GM12878 (cell line): ENCODE measurements at regions not wholly inside any gene's neighbourhood (a gene's known extent, or its start where the extent isn't known, plus 50 kb on each side); places are given as distances from the start of the nearest gene placed in this dataset.

ENCODE experiments used
- ATAC-seq: fragments of 200-7000 bp; cut with Tn5 transposase; 3 replicates; pipeline ENCODE4 v1.9.1; 2020; ENCODE audit warnings: mild to moderate bottlenecking, moderate library complexity
- BruUV-seq: library from RNA; stranded (reverse); fragments of 400-500 nt; replicated peaks from 2 replicates; lab custom pipeline; 2021; lab: Mats Ljungman, UMichigan
- CTCF ChIA-PET: fragments of 300-600 bp; sonication (Branson Sonifier 250); formaldehyde crosslinking; extraction: SDS; loops from one replicate; lab custom pipeline; 2021; ENCODE audit warnings: inconsistent platforms; lab: Yijun Ruan, JAX
- POLR2A ChIA-PET: fragments of 350-600 bp; formaldehyde crosslinking; extraction: SDS; loops from one replicate; lab custom pipeline; 2021; ENCODE audit warnings: inconsistent platforms; lab: Charles Lee
- RAD21 ChIA-PET: fragments of 300-600 bp; sonication (Branson Sonifier 250); formaldehyde crosslinking; loops from one replicate; lab custom pipeline; 2023; ENCODE audit warnings: antibody characterized with exemption; ENCODE audit not compliant: unreplicated experiment; lab: Charles Lee
- SMC1A ChIA-PET: fragments of 300-600 bp; sonication (Branson Sonifier 250); formaldehyde crosslinking; loops from one replicate; lab custom pipeline; 2023; ENCODE audit not compliant: unreplicated experiment, uncharacterized antibody; lab: Charles Lee
- DNase-seq: peaks from one replicate; pipeline ENCODE4 v3.0.0-alpha.2; 2011; ENCODE audit warnings: low read depth, low spot score
- FAIRE-seq: peaks from 3 replicates; lab custom pipeline; 2011; peaks lifted over from hg19 to GRCh38; lab: Jason Lieb, UNC
- H2AFZ ChIP-seq: 2 replicates; pipeline ENCODE4 v1.6.0; 2011; ENCODE audit warnings: low read depth, low read length, control low read depth; ENCODE audit not compliant: control insufficient read depth
- H3K27ac ChIP-seq: 2 replicates; pipeline ENCODE4 v1.5.1; 2011; ENCODE audit warnings: control low read depth; ENCODE audit not compliant: control insufficient read depth, insufficient read depth
- H3K27me3 ChIP-seq, 2 experiments: replicated peaks in 1 of 2; 2 replicates each; pipeline versions ENCODE4 v1.6.0 to v1.6.1; 2011; ENCODE audit warnings: low read length in 1 of 2; ENCODE audit not compliant: control insufficient read depth in 2 of 2, insufficient read depth in 2 of 2
- H3K36me3 ChIP-seq, 2 experiments: 2 replicates each; pipeline ENCODE4 v1.5.1; 2011; ENCODE audit warnings: low read length in 1 of 2; ENCODE audit not compliant: control insufficient read depth in 2 of 2, insufficient read depth in 2 of 2
- H3K4me1 ChIP-seq: 2 replicates; pipeline ENCODE4 v1.6.1; 2011; ENCODE audit warnings: mild to moderate bottlenecking, low read length, moderate library complexity, mixed read lengths; ENCODE audit not compliant: control insufficient read depth, insufficient read depth
- H3K4me2 ChIP-seq: 2 replicates; pipeline ENCODE4 v1.6.0; 2011; ENCODE audit warnings: control low read depth; ENCODE audit not compliant: control insufficient read depth, insufficient read depth
- H3K4me3 ChIP-seq: fragments of 200-600 bp; sonication (generic); 2 replicates; pipeline ENCODE4 v1.5.1; 2016
- H3K79me2 ChIP-seq: 2 replicates; pipeline ENCODE4 v1.6.0; 2011; ENCODE audit warnings: low read length; ENCODE audit not compliant: control insufficient read depth, insufficient read depth
- H3K9ac ChIP-seq: 2 replicates; pipeline ENCODE4 v1.8.0; 2011; ENCODE audit warnings: low read length, control low read depth, mixed read lengths; ENCODE audit not compliant: control insufficient read depth, insufficient read depth
- H3K9me3 ChIP-seq: replicated peaks from 3 replicates; pipeline ENCODE4 v1.5.1; 2011; ENCODE audit warnings: mild to moderate bottlenecking, low read length; ENCODE audit not compliant: control insufficient read depth, insufficient read depth
- H4K20me1 ChIP-seq: 2 replicates; pipeline ENCODE4 v1.6.0; 2011; ENCODE audit not compliant: control insufficient read depth, insufficient read depth
- ATF2 ChIP-seq: IDR thresholded peaks from 2 replicates; pipeline ENCODE4 v1.6.1; 2012; ENCODE audit warnings: low read length, inconsistent platforms
- GATAD2B ChIP-seq: fragments of 450-650 bp; conservative IDR thresholded peaks from 2 replicates; pipeline ENCODE4 v1.6.1; 2017; ENCODE audit warnings: low read depth, mild to moderate bottlenecking, moderate library complexity
- IKZF1 ChIP-seq: fragments of 450-650 bp; conservative IDR thresholded peaks from 2 replicates; pipeline ENCODE4 v1.6.1; 2017; ENCODE audit warnings: antibody characterized with exemption, mild to moderate bottlenecking
- MLLT1 ChIP-seq: fragments of 450-650 bp; IDR thresholded peaks from 2 replicates; pipeline ENCODE4 v1.6.1; 2016; ENCODE audit warnings: mild to moderate bottlenecking
- MYB ChIP-seq: fragments of 150-350 bp; IDR thresholded peaks from 2 replicates; pipeline ENCODE4 v1.6.1; 2014; ENCODE audit warnings: mild to moderate bottlenecking, low read depth, low read length, borderline replicate concordance
- MYC ChIP-seq: IDR thresholded peaks from 2 replicates; pipeline ENCODE4 v1.6.1; 2011; ENCODE audit warnings: mild to moderate bottlenecking, low read length, moderate library complexity, inconsistent platforms; ENCODE audit not compliant: insufficient read depth, insufficient replicate concordance, insufficient read length, severe bottlenecking
- NR2C1 ChIP-seq: fragments of 450-650 bp; IDR thresholded peaks from 2 replicates; pipeline ENCODE4 v1.6.1; 2017; ENCODE audit warnings: antibody characterized with exemption, mild to moderate bottlenecking, moderate library complexity
- PBX3 ChIP-seq: IDR thresholded peaks from 2 replicates; pipeline ENCODE4 v1.6.1; 2011; ENCODE audit warnings: mild to moderate bottlenecking, low read depth, low read length, moderate library complexity; ENCODE audit not compliant: insufficient replicate concordance
- RCOR1 ChIP-seq: conservative IDR thresholded peaks from 2 replicates; pipeline ENCODE4 v1.6.1; 2012; ENCODE audit warnings: low read depth, low read length, improper control_type of control experiment
- ZBTB33 ChIP-seq: fragments of 450-650 bp; IDR thresholded peaks from 2 replicates; pipeline ENCODE4 v1.6.1; 2017; ENCODE audit warnings: mild to moderate bottlenecking
- WGBS: methylation state at CpG from one replicate; pipeline ENCODE4 v1.1.6; 2016; ENCODE audit warnings: low lambda C conversion rate; ENCODE audit not compliant: insufficient replicate concordance, insufficient coverage; ENCODE audit errors: missing lambda C conversion rate; 5-methylcytosine and 5-hydroxymethylcytosine counted together
- in situ Hi-C: fragments of 300-500 bp; cut with MboI; formaldehyde crosslinking; loops from 9 replicates; pipeline ENCODE4 v1.14.3; 2018; ENCODE audit warnings: mixed read lengths
- intact Hi-C: fragments of 100-400 bp; cut with micrococcal nuclease; formaldehyde crosslinking; loops from one replicate; pipeline ENCODE4 v1.14.2; 2022; ENCODE audit not compliant: unreplicated experiment

- TF ChIP-seq MYC (no peak), RCOR1 (no peak), IKZF1 (no peak), NR2C1 (no peak), PBX3 (no peak), MYB (no peak), GATAD2B (no peak), ZBTB33 (no peak), MLLT1 (no peak), ATF2 (no peak)
- TF ChIP-seq, all 136 proteins: peak for 0
- Histone ChIP-seq H3K4me3 (no peak overlapping the region), H3K36me3 (no peaks in the 10 kb centered on the region), H3K4me2 (no peak overlapping the region), H3K9ac (no peak overlapping the region), H3K27ac (no peak overlapping the region), H2AFZ (no peak overlapping the region), H3K79me2 (no peaks in the 10 kb centered on the region), H4K20me1 (no peaks in the 10 kb centered on the region), H3K9me3 (no peaks in the 10 kb centered on the region; the same call in 2 of the 3 replicates), H3K27me3 (no peaks in the 10 kb centered on the region), H3K4me1 (no peaks in the 10 kb centered on the region)
- no TSS peak for BruUV-seq
- no peak for DNase-seq
- POLR2A ChIA-PET = no interaction called here
- RAD21 ChIA-PET = no interaction called here
- no peak for FAIRE-seq
- intact Hi-C loops (no loop called here), in situ Hi-C loops (no loop called here)
- SMC1A ChIA-PET = no interaction called here
- CTCF ChIA-PET = no interaction called here
- WGBS = 44% methylated on average over 14 of the region's 14 CpGs
- no peak for ATAC-seq
Measured at GRCh38 chr5:3786891-3787430, 191.3 kb downstream of the IRX1 start.
